DND-41 (cell line): ENCODE measurements at regions not wholly inside any gene's neighbourhood (a gene's known extent, or its start where the extent isn't known, plus 50 kb on each side); places are given as distances from the start of the nearest gene placed in this dataset.
A peak's percentile ranks its signal among the peaks of the same experiment; 100 is the strongest.
"Not testable (repeated sequence)": the region's sequence is repeated elsewhere in the genome, so short reads cannot be mapped to it uniquely, and the experiment has no call there.

ENCODE experiments used
- ATAC-seq: fragments of 200-7000 bp; cut with Tn5 transposase; 3 replicates; pipeline ENCODE4 v1.9.1; 2021; ENCODE audit warnings: low read depth; ENCODE audit not compliant: insufficient read depth
- DNase-seq: peaks from one replicate; pipeline ENCODE4 v3.0.0-alpha.2; 2020
- H2AFZ ChIP-seq: 2 replicates; pipeline ENCODE4 v1.6.0; 2012; ENCODE audit warnings: low read depth, low read length
- H3K27ac ChIP-seq: 2 replicates; pipeline ENCODE4 v1.5.1; 2012; ENCODE audit warnings: low read length, inconsistent platforms
- H3K27me3 ChIP-seq: fragments of 200-600 bp; sonication (generic); 2 replicates; pipeline ENCODE4 v1.6.0; 2012; ENCODE audit warnings: low read length, mild to moderate bottlenecking, inconsistent platforms; ENCODE audit not compliant: insufficient read depth, poor library complexity
- H3K36me3 ChIP-seq: 2 replicates; pipeline ENCODE4 v1.5.1; 2012; ENCODE audit warnings: low read length, inconsistent platforms; ENCODE audit not compliant: insufficient read depth
- H3K4me1 ChIP-seq: 2 replicates; pipeline ENCODE4 v1.5.1; 2012; ENCODE audit warnings: mild to moderate bottlenecking, low read length; ENCODE audit not compliant: insufficient read depth
- H3K4me2 ChIP-seq: 2 replicates; pipeline ENCODE4 v1.6.0; 2012; ENCODE audit warnings: mild to moderate bottlenecking, moderate library complexity, low read length, inconsistent platforms; ENCODE audit not compliant: insufficient read depth
- H3K4me3 ChIP-seq, 2 experiments: fragments of 200-600 bp in 1 of 2; shearing (Covaris generic) in 1 of 2; 2 replicates each; pipeline ENCODE4 v1.5.1; 2012 to 2016; ENCODE audit warnings: inconsistent platforms in 2 of 2, low read length in 2 of 2, mild to moderate bottlenecking in 2 of 2, low read depth in 1 of 2, moderate library complexity in 1 of 2
- H3K79me2 ChIP-seq: 2 replicates; pipeline ENCODE4 v1.6.0; 2012; ENCODE audit warnings: low read length, inconsistent platforms; ENCODE audit not compliant: insufficient read depth
- H3K9ac ChIP-seq: 2 replicates; pipeline ENCODE4 v1.6.0; 2012; ENCODE audit warnings: low read depth, mild to moderate bottlenecking, inconsistent platforms, low read length, moderate library complexity
- H3K9me3 ChIP-seq: 2 replicates; pipeline ENCODE4 v1.5.1; 2012; ENCODE audit warnings: low read length, moderate library complexity, mild to moderate bottlenecking, inconsistent platforms; ENCODE audit not compliant: insufficient read depth, severe bottlenecking
- H4K20me1 ChIP-seq: 2 replicates; pipeline ENCODE4 v1.6.0; 2012; ENCODE audit warnings: low read length; ENCODE audit not compliant: insufficient read depth
- EZH2 ChIP-seq: IDR thresholded peaks from 3 replicates; pipeline ENCODE4 v1.6.1; 2012; ENCODE audit warnings: borderline replicate concordance, low read depth, mild to moderate bottlenecking, moderate library complexity, low read length, inconsistent platforms; ENCODE audit not compliant: severe bottlenecking
- TF ChIP-seq, protein P1 (sequence below): IDR thresholded peaks from 2 replicates; pipeline ENCODE4 v1.5.1; 2012; ENCODE audit warnings: borderline replicate concordance, low read length, moderate library complexity, mild to moderate bottlenecking; ENCODE audit not compliant: poor library complexity, severe bottlenecking; ENCODE audit errors: extremely low read depth

DNA sequence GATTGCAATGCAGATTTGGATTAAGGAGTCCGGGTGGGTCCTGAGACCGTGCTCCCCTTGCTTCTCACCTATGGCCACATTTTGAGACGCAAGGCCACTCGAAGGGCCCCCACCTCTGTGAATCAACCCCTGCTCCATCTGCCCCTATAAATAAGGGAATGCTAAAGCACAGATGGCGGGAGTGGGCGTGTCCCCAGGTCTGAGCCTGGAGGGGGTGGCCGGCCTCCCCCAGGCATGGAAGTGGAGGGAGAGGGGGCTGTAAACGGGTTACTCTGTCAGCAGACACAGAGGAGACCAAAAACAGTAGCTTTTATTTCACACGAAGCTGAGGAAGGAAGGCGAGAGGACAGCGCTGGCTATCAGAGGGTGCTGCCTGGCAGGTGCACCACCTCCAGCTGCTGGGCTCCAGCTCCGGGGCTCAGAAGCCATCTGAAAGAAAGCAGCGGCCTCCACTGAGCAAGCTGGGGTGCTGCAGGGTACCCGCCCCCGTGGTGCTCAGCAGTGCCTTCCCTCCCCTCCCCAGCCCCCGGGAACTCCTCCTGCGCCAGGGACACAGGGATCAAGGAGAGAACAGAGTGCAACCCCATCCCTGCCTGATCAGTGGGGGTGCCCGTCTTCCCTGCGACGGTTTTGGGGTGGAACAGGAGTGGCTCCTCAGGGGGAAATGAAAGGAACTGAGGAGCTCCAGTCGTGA is 56.7 kb upstream of the RAB6C start:
- Histone ChIP-seq H3K36me3 (no peaks in the 10 kb centered on the region), H3K4me2 (no peak overlapping the region), H3K9me3 (peaks cover 13% of the 10 kb centered on the region), H3K27ac (no peak overlapping the region), H3K9ac (no peak overlapping the region), H2AFZ (no peak overlapping the region), H4K20me1 (no peaks in the 10 kb centered on the region; the same call in 1 of the 2 replicates), H3K79me2 (no peaks in the 10 kb centered on the region), H3K4me3 (no peak overlapping the region), H3K4me1 (no peaks in the 10 kb centered on the region), H3K27me3 (peaks cover 12% of the 10 kb centered on the region)
- TF ChIP-seq, protein P1, sequence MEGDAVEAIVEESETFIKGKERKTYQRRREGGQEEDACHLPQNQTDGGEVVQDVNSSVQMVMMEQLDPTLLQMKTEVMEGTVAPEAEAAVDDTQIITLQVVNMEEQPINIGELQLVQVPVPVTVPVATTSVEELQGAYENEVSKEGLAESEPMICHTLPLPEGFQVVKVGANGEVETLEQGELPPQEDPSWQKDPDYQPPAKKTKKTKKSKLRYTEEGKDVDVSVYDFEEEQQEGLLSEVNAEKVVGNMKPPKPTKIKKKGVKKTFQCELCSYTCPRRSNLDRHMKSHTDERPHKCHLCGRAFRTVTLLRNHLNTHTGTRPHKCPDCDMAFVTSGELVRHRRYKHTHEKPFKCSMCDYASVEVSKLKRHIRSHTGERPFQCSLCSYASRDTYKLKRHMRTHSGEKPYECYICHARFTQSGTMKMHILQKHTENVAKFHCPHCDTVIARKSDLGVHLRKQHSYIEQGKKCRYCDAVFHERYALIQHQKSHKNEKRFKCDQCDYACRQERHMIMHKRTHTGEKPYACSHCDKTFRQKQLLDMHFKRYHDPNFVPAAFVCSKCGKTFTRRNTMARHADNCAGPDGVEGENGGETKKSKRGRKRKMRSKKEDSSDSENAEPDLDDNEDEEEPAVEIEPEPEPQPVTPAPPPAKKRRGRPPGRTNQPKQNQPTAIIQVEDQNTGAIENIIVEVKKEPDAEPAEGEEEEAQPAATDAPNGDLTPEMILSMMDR = no peak
- no peak for TF ChIP-seq EZH2
- DNase-seq (no peak), ATAC-seq (peak; percentile 48; the same call in 2 of the 3 replicates)

GRCh38 chr2:129923265-129924091 is 56.0 kb upstream of the RAB6C start:
- peaks cover 13% of the 10 kb centered on the region for H3K27me3 ChIP-seq
- no peaks in the 10 kb centered on the region for H3K79me2 ChIP-seq
- H4K20me1 ChIP-seq = no peaks in the 10 kb centered on the region; the same call in 1 of the 2 replicates
- no peak overlapping the region for H3K27ac ChIP-seq
- H2AFZ ChIP-seq = no peak overlapping the region
- H3K36me3 ChIP-seq = no peaks in the 10 kb centered on the region
- no peak for TF ChIP-seq EZH2
- TF ChIP-seq, protein P1 = peak; percentile 60
- no peaks in the 10 kb centered on the region for H3K4me1 ChIP-seq
- DNase-seq (peak; percentile 42), ATAC-seq (peak; percentile 58)
- H3K4me2 ChIP-seq = no peak overlapping the region
- no peak overlapping the region for H3K4me3 ChIP-seq
- H3K9me3 ChIP-seq = peaks cover 5% of the 10 kb centered on the region
- H3K9ac ChIP-seq = no peak overlapping the region

- H3K4me1 ChIP-seq, H3K27ac ChIP-seq, H2AFZ ChIP-seq, H3K4me2 ChIP-seq, DNase-seq, H3K9ac ChIP-seq, H3K4me3 ChIP-seq, H4K20me1 ChIP-seq, ATAC-seq, H3K9me3 ChIP-seq, H3K36me3 ChIP-seq, H3K79me2 ChIP-seq: not testable (repeated sequence)
- peaks cover 16% of the 10 kb centered on the region for H3K27me3 ChIP-seq
These were observed 55.4 kb upstream of the RAB6C start for GRCh38 chr2:129924115-129924514.

DNA sequence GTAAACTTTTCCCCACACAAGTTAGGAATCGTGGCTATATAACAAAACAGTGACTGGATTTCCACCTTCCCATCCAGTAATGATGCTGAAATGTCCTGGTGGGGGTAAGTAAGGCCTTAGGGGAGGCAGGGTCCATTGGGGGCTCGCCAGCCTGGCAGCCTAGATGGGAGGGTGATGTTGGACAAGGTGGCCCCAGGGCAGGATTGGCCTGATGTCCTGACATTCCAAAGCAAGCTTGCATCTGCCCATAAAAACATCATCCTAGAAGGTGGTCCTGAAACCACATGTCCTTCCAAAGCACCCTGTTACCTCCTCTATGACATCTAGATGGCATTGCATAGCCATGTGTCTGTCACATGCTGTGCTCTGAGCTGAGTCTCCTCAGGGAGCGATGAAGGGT is 54.1 kb upstream of the RAB6C start:
- H4K20me1 ChIP-seq = no peaks in the 10 kb centered on the region; the same call in 1 of the 2 replicates
- TF ChIP-seq, protein P1 = no peak
- no peak for TF ChIP-seq EZH2
- H3K4me2 ChIP-seq = no peak overlapping the region
- H3K4me1 ChIP-seq = no peaks in the 10 kb centered on the region
- no peak overlapping the region for H3K9ac ChIP-seq
- H2AFZ ChIP-seq = no peak overlapping the region
- H3K36me3 ChIP-seq = no peaks in the 10 kb centered on the region
- no peaks in the 10 kb centered on the region for H3K79me2 ChIP-seq
- no peaks in the 10 kb centered on the region for H3K9me3 ChIP-seq
- H3K27me3 ChIP-seq = peaks cover 16% of the 10 kb centered on the region
- DNase-seq (no peak), ATAC-seq (no peak)
- H3K4me3 ChIP-seq = no peak overlapping the region
- H3K27ac ChIP-seq = no peak overlapping the region
